ENCODE measurements at regions not wholly inside any gene's neighbourhood (a gene's known extent, or its start where the extent isn't known, plus 50 kb on each side); places are given as distances from the start of the nearest gene placed in this dataset.

- DNase-seq (ENCODE audit: low read depth, low spot score) = no peak
- no peak overlapping the region for H3K4me3 ChIP-seq (ENCODE audit: low read length)
- H3K27me3 ChIP-seq (ENCODE audit: control insufficient read depth, insufficient read depth, low read length) = no peaks in the 10 kb centered on the region
- no peaks in the 10 kb centered on the region for H3K36me3 ChIP-seq (ENCODE audit: control insufficient read depth, insufficient read depth, low read length)
- H3K9me3 ChIP-seq (ENCODE audit: control insufficient read depth, insufficient read depth, low read length) = no peaks in the 10 kb centered on the region
- no peaks in the 10 kb centered on the region for H3K4me1 ChIP-seq (ENCODE audit: control insufficient read depth, insufficient read depth, low read length)
- WGBS (ENCODE audit: insufficient coverage, insufficient read length) = no CpG with 5 or more reads among the region's 4 CpGs
- no peak overlapping the region for H3K27ac ChIP-seq (ENCODE audit: low read length)
Measured at GRCh38 chr3:67986706-67987105, 332.3 kb upstream of the SUCLG2 start.

DNA sequence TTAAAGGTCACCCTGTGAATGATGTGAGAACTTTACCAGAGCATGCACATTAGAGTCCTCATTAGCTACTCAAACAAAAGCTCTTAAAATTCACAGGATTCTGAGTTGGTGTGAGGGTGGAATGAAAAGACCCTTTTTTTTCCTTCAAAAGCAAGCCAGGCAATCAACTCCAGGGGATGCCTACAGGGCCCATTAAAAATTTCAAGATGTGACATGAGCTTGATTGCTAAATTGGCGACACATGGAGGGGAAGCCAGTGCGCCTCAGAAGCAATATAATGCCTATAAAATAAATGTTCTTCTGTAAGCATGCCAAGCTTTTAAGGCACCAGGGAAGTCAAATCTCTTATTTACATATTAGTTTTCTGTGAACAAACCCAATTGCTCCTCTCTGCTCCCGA is 328.8 kb upstream of the SUCLG2 start:
- Histone ChIP-seq H3K9me3 (ENCODE audit: control insufficient read depth, insufficient read depth, low read length) (no peaks in the 10 kb centered on the region), H3K4me1 (ENCODE audit: control insufficient read depth, insufficient read depth, low read length) (no peaks in the 10 kb centered on the region), H3K36me3 (ENCODE audit: control insufficient read depth, insufficient read depth, low read length) (no peaks in the 10 kb centered on the region), H3K27me3 (ENCODE audit: control insufficient read depth, insufficient read depth, low read length) (no peaks in the 10 kb centered on the region), H3K4me3 (ENCODE audit: low read length) (no peak overlapping the region), H3K27ac (ENCODE audit: low read length) (no peak overlapping the region)
- WGBS (ENCODE audit: insufficient coverage, insufficient read length) = no CpG with 5 or more reads among the region's 3 CpGs
- no peak for DNase-seq (ENCODE audit: low read depth, low spot score)

- no peak overlapping the region for H3K4me3 ChIP-seq (ENCODE audit: low read length)
- WGBS (ENCODE audit: insufficient coverage, insufficient read length) = no CpG with 5 or more reads among the region's 3 CpGs
- no peaks in the 10 kb centered on the region for H3K4me1 ChIP-seq (ENCODE audit: control insufficient read depth, insufficient read depth, low read length)
- no peak for DNase-seq (ENCODE audit: low read depth, low spot score)
- no peaks in the 10 kb centered on the region for H3K27me3 ChIP-seq (ENCODE audit: control insufficient read depth, insufficient read depth, low read length)
- H3K27ac ChIP-seq (ENCODE audit: low read length) = no peak overlapping the region
- H3K9me3 ChIP-seq (ENCODE audit: control insufficient read depth, insufficient read depth, low read length) = no peaks in the 10 kb centered on the region
- H3K36me3 ChIP-seq (ENCODE audit: control insufficient read depth, insufficient read depth, low read length) = no peaks in the 10 kb centered on the region
Measured at GRCh38 chr3:67981077-67981476, 326.7 kb upstream of the SUCLG2 start.

DNA sequence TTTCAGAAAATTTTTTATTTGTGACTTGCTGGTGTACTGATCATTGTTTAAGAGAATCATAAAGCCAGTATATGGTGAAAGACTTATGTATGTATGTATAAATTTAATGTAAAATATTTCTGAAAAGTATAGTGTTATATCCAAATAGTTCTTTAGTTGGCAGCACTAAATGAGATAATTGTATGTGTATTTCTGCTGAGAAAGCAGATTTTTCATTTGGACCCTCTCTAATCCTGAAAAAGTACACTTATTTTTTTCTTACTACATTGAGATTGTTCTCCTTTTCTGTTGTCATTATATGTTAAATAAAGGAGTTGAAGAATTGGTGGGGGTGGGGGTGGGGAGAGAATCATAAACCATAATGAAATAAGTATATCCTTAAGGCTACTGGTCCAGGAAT is 324.9 kb upstream of the SUCLG2 start:
- Histone ChIP-seq H3K4me3 (ENCODE audit: low read length) (no peak overlapping the region), H3K36me3 (ENCODE audit: control insufficient read depth, insufficient read depth, low read length) (no peaks in the 10 kb centered on the region), H3K4me1 (ENCODE audit: control insufficient read depth, insufficient read depth, low read length) (no peaks in the 10 kb centered on the region), H3K27me3 (ENCODE audit: control insufficient read depth, insufficient read depth, low read length) (no peaks in the 10 kb centered on the region), H3K9me3 (ENCODE audit: control insufficient read depth, insufficient read depth, low read length) (no peaks in the 10 kb centered on the region), H3K27ac (ENCODE audit: low read length) (no peak overlapping the region)
- no peak for DNase-seq (ENCODE audit: low read depth, low spot score)

DNA sequence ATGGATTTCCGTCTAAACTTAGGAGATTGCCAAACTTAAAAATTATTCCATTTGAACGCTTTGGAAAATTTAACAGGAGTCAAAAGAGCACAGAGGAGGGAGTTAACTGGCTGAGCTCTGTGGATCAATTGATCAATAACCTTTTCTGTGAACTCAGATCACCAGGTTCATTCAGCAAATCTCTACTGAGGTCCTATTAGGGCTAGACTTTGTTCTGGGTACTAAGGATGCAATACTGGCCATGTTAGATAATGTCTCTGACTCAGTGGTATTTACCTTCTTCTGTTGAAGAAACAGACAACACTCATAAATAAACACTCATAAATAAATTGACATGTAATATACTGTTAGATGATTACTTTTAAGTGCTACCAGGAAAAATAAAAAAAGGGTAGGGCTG is 323.4 kb upstream of the SUCLG2 start:
- WGBS (ENCODE audit: insufficient coverage, insufficient read length) = no CpG with 5 or more reads among the region's 2 CpGs
- Histone ChIP-seq H3K36me3 (ENCODE audit: control insufficient read depth, insufficient read depth, low read length) (no peaks in the 10 kb centered on the region), H3K27ac (ENCODE audit: low read length) (no peak overlapping the region), H3K4me1 (ENCODE audit: control insufficient read depth, insufficient read depth, low read length) (no peaks in the 10 kb centered on the region), H3K4me3 (ENCODE audit: low read length) (no peak overlapping the region), H3K27me3 (ENCODE audit: control insufficient read depth, insufficient read depth, low read length) (no peaks in the 10 kb centered on the region), H3K9me3 (ENCODE audit: control insufficient read depth, insufficient read depth, low read length) (no peaks in the 10 kb centered on the region)
- no peak for DNase-seq (ENCODE audit: low read depth, low spot score)

- no peaks in the 10 kb centered on the region for H3K36me3 ChIP-seq (ENCODE audit: control insufficient read depth, insufficient read depth, low read length)
- no peak overlapping the region for H3K4me3 ChIP-seq (ENCODE audit: low read length)
- no CpG with 5 or more reads among the region's 2 CpGs for WGBS (ENCODE audit: insufficient coverage, insufficient read length)
- no peak overlapping the region for H3K27ac ChIP-seq (ENCODE audit: low read length)
- H3K9me3 ChIP-seq (ENCODE audit: control insufficient read depth, insufficient read depth, low read length) = no peaks in the 10 kb centered on the region
- DNase-seq (ENCODE audit: low read depth, low spot score) = no peak
- no peaks in the 10 kb centered on the region for H3K27me3 ChIP-seq (ENCODE audit: control insufficient read depth, insufficient read depth, low read length)
- H3K4me1 ChIP-seq (ENCODE audit: control insufficient read depth, insufficient read depth, low read length) = no peaks in the 10 kb centered on the region
Measured at GRCh38 chr3:67976663-67977062, 322.3 kb upstream of the SUCLG2 start.

GRCh38 chr3:67964596-67964995 is 310.2 kb upstream of the SUCLG2 start:
- Histone ChIP-seq H3K27me3 (ENCODE audit: control insufficient read depth, insufficient read depth, low read length) (no peaks in the 10 kb centered on the region), H3K27ac (ENCODE audit: low read length) (no peak overlapping the region), H3K36me3 (ENCODE audit: control insufficient read depth, insufficient read depth, low read length) (no peaks in the 10 kb centered on the region), H3K4me3 (ENCODE audit: low read length) (no peak overlapping the region), H3K9me3 (ENCODE audit: control insufficient read depth, insufficient read depth, low read length) (no peaks in the 10 kb centered on the region), H3K4me1 (ENCODE audit: control insufficient read depth, insufficient read depth, low read length) (no peaks in the 10 kb centered on the region)
- DNase-seq (ENCODE audit: low read depth, low spot score) = no peak

GRCh38 chr3:67957268-67957667 is 302.9 kb upstream of the SUCLG2 start:
- Histone ChIP-seq H3K36me3 (ENCODE audit: control insufficient read depth, insufficient read depth, low read length) (no peaks in the 10 kb centered on the region), H3K4me1 (ENCODE audit: control insufficient read depth, insufficient read depth, low read length) (no peaks in the 10 kb centered on the region), H3K4me3 (ENCODE audit: low read length) (no peak overlapping the region), H3K27me3 (ENCODE audit: control insufficient read depth, insufficient read depth, low read length) (no peaks in the 10 kb centered on the region), H3K9me3 (ENCODE audit: control insufficient read depth, insufficient read depth, low read length) (no peaks in the 10 kb centered on the region), H3K27ac (ENCODE audit: low read length) (no peak overlapping the region)
- WGBS (ENCODE audit: insufficient coverage, insufficient read length) = no CpG with 5 or more reads among the region's 2 CpGs
- no peak for DNase-seq (ENCODE audit: low read depth, low spot score)

- Histone ChIP-seq H3K36me3 (ENCODE audit: control insufficient read depth, insufficient read depth, low read length) (no peaks in the 10 kb centered on the region), H3K4me3 (ENCODE audit: low read length) (no peak overlapping the region), H3K27ac (ENCODE audit: low read length) (no peak overlapping the region), H3K4me1 (ENCODE audit: control insufficient read depth, insufficient read depth, low read length) (peaks cover 5% of the 10 kb centered on the region; the same call in 1 of the 2 replicates), H3K9me3 (ENCODE audit: control insufficient read depth, insufficient read depth, low read length) (no peaks in the 10 kb centered on the region), H3K27me3 (ENCODE audit: control insufficient read depth, insufficient read depth, low read length) (no peaks in the 10 kb centered on the region)
- WGBS (ENCODE audit: insufficient coverage, insufficient read length) = no CpG with 5 or more reads among the region's 13 CpGs
- DNase-seq (ENCODE audit: low read depth, low spot score) = peak; percentile 33
Measured at GRCh38 chr3:67947808-67948508, 293.5 kb upstream of the SUCLG2 start.

DNA sequence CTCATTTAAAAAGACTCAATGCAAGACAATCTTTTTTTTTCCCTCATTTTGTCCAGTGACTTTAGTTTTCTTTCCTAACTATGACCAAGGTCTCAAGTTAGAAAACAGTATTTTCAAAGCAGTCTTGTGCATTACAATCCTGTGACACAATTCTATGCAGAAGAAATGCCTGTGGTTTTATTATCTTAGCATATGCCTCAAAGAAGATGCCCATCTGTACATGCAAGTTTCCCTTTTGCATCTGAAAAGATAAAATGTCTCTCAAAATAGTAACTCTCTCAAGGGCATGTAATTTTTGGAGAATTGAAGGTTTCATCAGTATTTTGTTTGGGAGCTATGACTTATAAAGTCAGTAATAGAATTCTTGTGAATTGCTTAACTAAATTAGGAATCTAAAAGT is 292.0 kb upstream of the SUCLG2 start:
- no peak overlapping the region for H3K27ac ChIP-seq (ENCODE audit: low read length)

GRCh38 chr3:67943546-67943945 is 289.1 kb upstream of the SUCLG2 start:
- DNase-seq (ENCODE audit: low read depth, low spot score) = no peak
- no peaks in the 10 kb centered on the region for H3K36me3 ChIP-seq (ENCODE audit: control insufficient read depth, insufficient read depth, low read length)
- no peak overlapping the region for H3K4me3 ChIP-seq (ENCODE audit: low read length)
- no CpG with 5 or more reads among the region's 1 CpG for WGBS (ENCODE audit: insufficient coverage, insufficient read length)
- peaks cover 5% of the 10 kb centered on the region; the same call in 1 of the 2 replicates for H3K4me1 ChIP-seq (ENCODE audit: control insufficient read depth, insufficient read depth, low read length)
- H3K9me3 ChIP-seq (ENCODE audit: control insufficient read depth, insufficient read depth, low read length) = no peaks in the 10 kb centered on the region
- no peak overlapping the region for H3K27ac ChIP-seq (ENCODE audit: low read length)
- no peaks in the 10 kb centered on the region for H3K27me3 ChIP-seq (ENCODE audit: control insufficient read depth, insufficient read depth, low read length)

More for the DNA sequence above, 292.0 kb upstream of the SUCLG2 start:
- Histone ChIP-seq H3K9me3 (ENCODE audit: control insufficient read depth, insufficient read depth, low read length) (no peaks in the 10 kb centered on the region), H3K4me1 (ENCODE audit: control insufficient read depth, insufficient read depth, low read length) (peaks cover 5% of the 10 kb centered on the region; the same call in 1 of the 2 replicates), H3K4me3 (ENCODE audit: low read length) (no peak overlapping the region), H3K27me3 (ENCODE audit: control insufficient read depth, insufficient read depth, low read length) (no peaks in the 10 kb centered on the region), H3K36me3 (ENCODE audit: control insufficient read depth, insufficient read depth, low read length) (no peaks in the 10 kb centered on the region)
- no peak for DNase-seq (ENCODE audit: low read depth, low spot score)

Measured in iPS DF 6.9 (cell line).